ENCODE measurements at regions not wholly inside any gene's neighbourhood (a gene's known extent, or its start where the extent isn't known, plus 50 kb on each side); places are given as distances from the start of the nearest gene placed in this dataset.

DNA sequence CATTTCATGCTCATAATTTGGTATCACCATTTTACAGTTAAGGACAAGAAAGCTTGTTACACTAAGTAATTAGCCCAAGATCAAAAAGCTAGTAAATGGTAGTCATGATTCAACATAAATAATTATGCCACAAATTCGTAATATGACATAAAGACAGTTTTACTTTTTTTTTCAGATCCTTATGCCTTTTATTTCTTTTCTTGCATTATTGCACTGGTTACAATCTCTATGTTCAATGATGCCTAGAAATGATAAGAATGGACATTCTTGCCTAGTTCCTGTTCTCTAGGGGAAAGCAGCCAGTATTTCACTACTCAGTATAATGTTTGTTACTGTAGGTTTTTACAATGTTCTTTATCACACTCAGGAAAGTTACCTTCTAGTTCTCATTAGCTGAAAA lies 106.4 kb upstream of the ARHGAP5 start:
- Histone ChIP-seq H3K36me3 (no peaks in the 10 kb centered on the region), H3K9me3 (peaks cover 0 to 10% (median 0%) of the 10 kb centered on the region in 3 donors), H3K4me1 (peaks cover 0 to 32% (median 9%) of the 10 kb centered on the region in 3 donors), H3K4me3 (no peak overlapping the region), H3K27me3 (no peaks in the 10 kb centered on the region), H3K27ac (no peak overlapping the region)
- WGBS, 2 donors (ENCODE audit: low coverage in 1 of 2), result 91 to 100% methylated on average over 1 of the region's 1 CpG
- no peak for ATAC-seq
- TF ChIP-seq POLR2AphosphoS5 (IDR thresholded peaks at IDR 0.05) (no peak), POLR2A (IDR thresholded peaks at IDR 0.05) (no peak), EP300 (IDR thresholded peaks at IDR 0.05) (no peak)
- TF ChIP-seq, protein P1, sequence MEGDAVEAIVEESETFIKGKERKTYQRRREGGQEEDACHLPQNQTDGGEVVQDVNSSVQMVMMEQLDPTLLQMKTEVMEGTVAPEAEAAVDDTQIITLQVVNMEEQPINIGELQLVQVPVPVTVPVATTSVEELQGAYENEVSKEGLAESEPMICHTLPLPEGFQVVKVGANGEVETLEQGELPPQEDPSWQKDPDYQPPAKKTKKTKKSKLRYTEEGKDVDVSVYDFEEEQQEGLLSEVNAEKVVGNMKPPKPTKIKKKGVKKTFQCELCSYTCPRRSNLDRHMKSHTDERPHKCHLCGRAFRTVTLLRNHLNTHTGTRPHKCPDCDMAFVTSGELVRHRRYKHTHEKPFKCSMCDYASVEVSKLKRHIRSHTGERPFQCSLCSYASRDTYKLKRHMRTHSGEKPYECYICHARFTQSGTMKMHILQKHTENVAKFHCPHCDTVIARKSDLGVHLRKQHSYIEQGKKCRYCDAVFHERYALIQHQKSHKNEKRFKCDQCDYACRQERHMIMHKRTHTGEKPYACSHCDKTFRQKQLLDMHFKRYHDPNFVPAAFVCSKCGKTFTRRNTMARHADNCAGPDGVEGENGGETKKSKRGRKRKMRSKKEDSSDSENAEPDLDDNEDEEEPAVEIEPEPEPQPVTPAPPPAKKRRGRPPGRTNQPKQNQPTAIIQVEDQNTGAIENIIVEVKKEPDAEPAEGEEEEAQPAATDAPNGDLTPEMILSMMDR (IDR thresholded peaks at IDR 0.05), result no peak

DNA sequence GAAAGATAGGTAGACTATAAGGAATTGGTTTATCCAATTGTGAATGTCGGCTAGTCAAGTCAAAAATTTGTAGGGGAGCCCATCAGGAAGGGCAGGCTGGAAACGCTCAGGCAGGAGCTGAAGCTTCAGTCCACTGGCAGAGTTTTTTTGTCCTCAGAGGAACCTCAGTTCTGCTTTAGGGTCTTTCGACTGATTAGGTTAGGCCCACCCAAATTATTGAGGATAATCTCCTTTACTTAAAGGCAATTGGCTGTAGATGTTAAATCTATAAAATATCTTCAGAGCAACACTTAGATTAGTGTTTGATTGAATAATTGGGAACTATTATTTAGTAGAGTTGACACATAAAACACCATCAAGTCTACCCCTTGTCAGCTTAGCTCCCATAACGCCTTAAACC lies 105.5 kb upstream of the ARHGAP5 start:
- TF ChIP-seq POLR2AphosphoS5 (IDR thresholded peaks at IDR 0.05), result no peak
- no peak for TF ChIP-seq EP300 (IDR thresholded peaks at IDR 0.05)
- TF ChIP-seq, protein P1 (IDR thresholded peaks at IDR 0.05), result no peak
- TF ChIP-seq POLR2A (IDR thresholded peaks at IDR 0.05), result no peak
- ATAC-seq, result no peak
- H3K36me3 ChIP-seq, result no peaks in the 10 kb centered on the region
- peaks cover 0 to 32% (median 9%) of the 10 kb centered on the region in 3 donors for H3K4me1 ChIP-seq
- peaks cover 0 to 10% (median 0%) of the 10 kb centered on the region in 3 donors for H3K9me3 ChIP-seq
- H3K27me3 ChIP-seq, result no peaks in the 10 kb centered on the region
- no peak overlapping the region for H3K4me3 ChIP-seq
- no peak overlapping the region for H3K27ac ChIP-seq
- 92% methylated on average over 4 of the region's 4 CpGs for WGBS, 2 donors (ENCODE audit: low coverage in 1 of 2)

DNA sequence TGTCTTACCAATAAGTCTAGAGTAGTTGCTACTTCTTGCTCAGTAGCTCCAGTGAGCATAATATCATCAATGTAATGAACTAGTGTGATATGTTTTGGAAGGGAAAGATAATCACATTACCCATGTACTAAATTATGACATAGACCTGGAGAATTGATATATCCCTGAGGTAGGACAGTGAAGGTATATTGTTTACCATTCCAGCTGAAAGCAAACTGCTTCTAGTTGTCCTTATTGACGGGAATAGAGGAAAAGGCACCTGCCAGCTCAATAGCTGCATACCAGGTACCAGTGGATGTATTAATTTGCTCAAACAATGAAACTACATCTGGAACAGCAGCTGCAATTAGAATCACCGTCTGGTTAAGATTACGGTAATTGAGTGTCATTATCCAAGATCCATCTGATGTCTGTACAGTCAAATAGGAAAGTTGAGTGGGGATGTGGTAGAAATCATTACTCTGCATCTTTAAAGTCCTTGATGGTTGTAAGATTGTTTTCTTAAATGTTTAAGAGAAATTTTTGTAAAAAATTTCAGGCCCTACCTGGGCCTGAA lies 100.0 kb upstream of the ARHGAP5 start:
- H3K4me3 ChIP-seq, result no peak overlapping the region
- H3K9me3 ChIP-seq, result peaks cover 0 to 15% (median 0%) of the 10 kb centered on the region in 3 donors
- ATAC-seq, result no peak
- H3K27ac ChIP-seq, result no peak overlapping the region
- H3K27me3 ChIP-seq, result no peaks in the 10 kb centered on the region
- no peaks in the 10 kb centered on the region for H3K36me3 ChIP-seq
- 82 to 93% methylated on average over 3 of the region's 3 CpGs for WGBS, 2 donors (ENCODE audit: low coverage in 1 of 2)
- TF ChIP-seq EP300 (IDR thresholded peaks at IDR 0.05) (no peak), POLR2A (IDR thresholded peaks at IDR 0.05) (no peak), POLR2AphosphoS5 (IDR thresholded peaks at IDR 0.05) (no peak)
- H3K4me1 ChIP-seq, result peaks cover 0 to 7% (median 0%) of the 10 kb centered on the region in 3 donors

DNA sequence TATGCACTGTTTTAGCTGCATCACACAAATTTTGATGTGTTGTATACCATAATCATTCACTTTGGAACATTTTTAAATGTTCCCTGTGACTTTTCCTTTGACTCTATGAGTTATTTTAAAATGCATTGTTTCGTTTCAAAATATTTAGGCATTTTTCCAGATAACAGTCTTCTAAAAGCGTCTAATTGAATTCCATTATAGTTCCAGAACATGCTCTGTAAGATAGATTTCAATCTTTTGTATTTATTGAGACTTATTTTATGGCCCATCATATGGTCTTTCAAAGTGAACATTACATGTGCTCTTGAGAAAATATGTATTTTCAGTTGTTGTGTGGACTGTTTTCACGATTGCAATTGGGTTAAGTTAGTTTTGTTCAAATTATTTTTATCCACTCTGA lies 98.7 kb upstream of the ARHGAP5 start:
- 31 to 33% methylated on average over 3 of the region's 3 CpGs for WGBS, 2 donors (ENCODE audit: low coverage in 1 of 2)
- no peak for TF ChIP-seq POLR2A (IDR thresholded peaks at IDR 0.05)
- peaks cover 0 to 29% (median 0%) of the 10 kb centered on the region in 3 donors for H3K9me3 ChIP-seq
- H3K4me1 ChIP-seq, result peaks cover 0 to 7% (median 0%) of the 10 kb centered on the region in 3 donors
- H3K27me3 ChIP-seq, result no peaks in the 10 kb centered on the region
- no peaks in the 10 kb centered on the region for H3K36me3 ChIP-seq
- no peak overlapping the region for H3K27ac ChIP-seq
- H3K4me3 ChIP-seq, result no peak overlapping the region
- ATAC-seq, result no peak

GRCh38 chr14:31982642-31983041 lies 94.5 kb upstream of the ARHGAP5 start:
- no peak for ATAC-seq
- Histone ChIP-seq H3K4me3 (no peak overlapping the region), H3K27ac (no peak overlapping the region), H3K27me3 (no peaks in the 10 kb centered on the region), H3K4me1 (peaks cover 0 to 7% (median 0%) of the 10 kb centered on the region in 3 donors), H3K9me3 (peaks cover 0 to 33% (median 0%) of the 10 kb centered on the region in 3 donors), H3K36me3 (no peaks in the 10 kb centered on the region)
- 83 to 100% methylated on average over 1 of the region's 1 CpG for WGBS, 2 donors (ENCODE audit: low coverage in 1 of 2)
- TF ChIP-seq, protein P1 (IDR thresholded peaks at IDR 0.05), result no peak
- TF ChIP-seq POLR2AphosphoS5 (IDR thresholded peaks at IDR 0.05) (no peak), POLR2A (IDR thresholded peaks at IDR 0.05) (no peak), EP300 (IDR thresholded peaks at IDR 0.05) (no peak)

DNA sequence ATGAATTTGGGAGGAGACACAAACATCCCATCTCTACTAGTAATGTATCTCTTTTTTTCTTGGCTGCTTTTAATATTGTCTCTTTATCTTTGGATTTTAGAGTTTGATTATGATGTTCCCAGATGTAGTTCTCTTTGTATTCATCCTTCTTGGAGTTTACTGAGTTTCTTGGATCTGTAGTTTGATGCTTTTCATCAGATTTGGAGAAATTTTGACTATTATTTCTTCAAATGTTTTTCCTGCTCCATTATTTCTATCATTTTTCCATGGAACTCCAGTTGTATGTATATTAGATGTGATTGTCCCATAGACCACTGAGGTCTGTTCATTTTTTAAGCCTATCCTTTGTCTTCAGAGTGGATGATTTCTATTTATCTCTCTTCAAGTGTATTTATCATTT lies 90.7 kb upstream of the ARHGAP5 start:
- TF ChIP-seq POLR2A (IDR thresholded peaks at IDR 0.05) (no peak), POLR2AphosphoS5 (IDR thresholded peaks at IDR 0.05) (no peak), EP300 (IDR thresholded peaks at IDR 0.05) (no peak)
- TF ChIP-seq, protein P1 (IDR thresholded peaks at IDR 0.05), result no peak
- Histone ChIP-seq H3K4me3 (no peak overlapping the region), H3K27me3 (no peaks in the 10 kb centered on the region), H3K27ac (no peak overlapping the region), H3K36me3 (no peaks in the 10 kb centered on the region), H3K4me1 (peaks cover 0 to 7% (median 0%) of the 10 kb centered on the region in 3 donors), H3K9me3 (peaks cover 0 to 33% (median 0%) of the 10 kb centered on the region in 3 donors)
- ATAC-seq, result no peak

Measured in gastroesophageal sphincter (tissue), 4 donors.